ENCODE measurements at regions not wholly inside any gene's neighbourhood (a gene's known extent, or its start where the extent isn't known, plus 50 kb on each side); places are given as distances from the start of the nearest gene placed in this dataset.

DNA sequence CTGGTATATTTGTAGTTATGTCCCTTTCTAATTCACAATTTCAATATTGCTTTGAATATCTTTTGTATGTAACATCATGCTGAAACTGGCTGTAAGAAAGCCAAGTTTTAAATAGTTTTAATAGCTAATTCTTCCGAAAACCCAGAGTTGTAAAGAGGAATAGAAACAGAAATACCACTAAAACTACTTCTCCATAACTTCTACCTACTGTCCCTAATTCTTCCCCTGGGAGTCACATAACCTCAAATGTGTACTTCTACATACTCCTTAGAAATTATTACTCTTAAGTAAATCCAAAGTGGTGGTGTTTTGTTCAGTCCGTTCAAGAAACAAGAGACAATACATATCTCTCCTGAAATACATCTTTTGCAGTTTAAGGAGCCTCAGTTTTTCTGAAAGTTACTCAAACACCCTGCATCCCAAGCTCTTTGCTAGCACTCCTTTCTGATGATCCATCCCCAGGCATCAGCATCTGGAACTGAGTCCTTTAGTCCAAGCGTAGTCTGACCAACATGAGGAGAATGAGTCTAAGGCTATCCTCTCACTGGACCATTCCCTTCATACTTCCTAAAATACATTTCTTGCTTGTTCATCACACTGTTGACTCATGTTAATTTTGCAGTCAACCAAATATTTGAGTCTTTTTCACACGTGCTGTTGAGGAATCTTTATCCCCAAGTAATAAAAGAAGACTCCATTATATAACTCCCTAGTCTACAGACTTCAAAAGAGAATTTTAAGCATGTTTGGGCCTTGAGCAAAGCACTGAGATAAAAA is 214.3 kb upstream of the NUDT4 start:
- DNase-seq (no peak), ATAC-seq (no peak)
- intact Hi-C loops (cut with micrococcal nuclease) = no loop called here

DNA sequence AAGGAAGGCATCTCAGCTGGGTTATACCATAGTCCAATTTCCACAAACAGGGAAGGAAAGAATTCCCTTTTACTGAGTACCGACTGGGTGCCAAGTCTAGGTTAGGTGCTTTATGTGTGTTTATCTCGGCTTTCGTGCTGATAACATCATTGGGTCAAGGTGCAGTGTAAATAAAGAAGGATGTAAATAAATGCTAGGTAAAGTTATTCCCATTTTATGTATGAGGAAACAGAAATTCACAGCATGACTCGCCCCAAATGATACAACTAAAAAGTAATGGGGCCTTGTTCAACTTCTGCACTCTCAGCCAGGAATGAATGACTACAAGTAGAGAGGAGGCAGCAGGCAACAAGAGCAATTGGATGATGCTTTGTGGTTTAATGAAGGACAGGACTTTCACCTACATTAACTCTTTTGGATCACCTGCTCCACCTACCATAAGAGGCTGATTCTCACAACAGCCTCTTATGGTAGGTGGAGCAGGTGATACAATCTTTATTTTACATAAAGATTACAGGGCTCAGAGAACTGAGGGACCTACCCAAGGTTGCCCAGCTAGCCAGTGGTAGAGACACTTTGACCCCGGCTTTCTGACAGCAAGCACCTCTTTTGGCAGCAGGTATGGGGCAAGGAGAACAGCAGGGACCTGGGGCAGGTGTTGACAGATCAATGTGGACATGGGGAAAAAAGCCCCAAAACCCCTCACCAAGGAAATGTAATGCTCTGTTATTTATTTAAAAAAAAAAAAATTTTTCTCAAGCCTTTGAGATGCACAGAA is 213.4 kb upstream of the NUDT4 start:
- no peak for ATAC-seq
- DNase-seq = no peak
- intact Hi-C loops (cut with micrococcal nuclease) = no loop called here

DNA sequence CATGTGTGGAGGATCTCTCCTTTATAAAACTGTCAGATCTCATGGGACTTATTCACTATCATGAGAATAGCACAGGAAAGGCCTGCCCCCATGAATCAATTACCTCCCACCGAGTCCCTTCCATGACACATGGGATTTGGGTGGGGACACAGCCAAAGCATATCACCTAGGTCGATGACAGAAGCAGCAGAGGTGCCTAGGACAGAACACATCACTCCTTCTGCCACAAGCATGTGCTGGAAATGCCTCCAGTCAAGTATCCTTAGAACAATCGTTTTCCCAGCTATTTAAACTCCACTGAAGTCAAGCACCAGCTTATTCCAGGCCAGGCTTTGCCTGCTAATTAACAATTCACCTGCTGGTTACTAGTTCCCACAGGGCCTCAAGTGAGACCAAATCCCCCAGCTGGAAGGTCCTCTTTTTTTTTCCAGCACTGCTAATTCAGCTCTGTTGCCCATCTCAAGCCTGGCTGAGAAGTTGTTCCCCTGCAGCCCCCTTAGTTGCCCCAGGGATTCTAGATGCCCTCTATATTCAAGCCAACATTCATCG is 212.3 kb upstream of the NUDT4 start:
- ATAC-seq (peak; percentile 55), DNase-seq (no peak)
- intact Hi-C loops (cut with micrococcal nuclease) = no loop called here

DNA sequence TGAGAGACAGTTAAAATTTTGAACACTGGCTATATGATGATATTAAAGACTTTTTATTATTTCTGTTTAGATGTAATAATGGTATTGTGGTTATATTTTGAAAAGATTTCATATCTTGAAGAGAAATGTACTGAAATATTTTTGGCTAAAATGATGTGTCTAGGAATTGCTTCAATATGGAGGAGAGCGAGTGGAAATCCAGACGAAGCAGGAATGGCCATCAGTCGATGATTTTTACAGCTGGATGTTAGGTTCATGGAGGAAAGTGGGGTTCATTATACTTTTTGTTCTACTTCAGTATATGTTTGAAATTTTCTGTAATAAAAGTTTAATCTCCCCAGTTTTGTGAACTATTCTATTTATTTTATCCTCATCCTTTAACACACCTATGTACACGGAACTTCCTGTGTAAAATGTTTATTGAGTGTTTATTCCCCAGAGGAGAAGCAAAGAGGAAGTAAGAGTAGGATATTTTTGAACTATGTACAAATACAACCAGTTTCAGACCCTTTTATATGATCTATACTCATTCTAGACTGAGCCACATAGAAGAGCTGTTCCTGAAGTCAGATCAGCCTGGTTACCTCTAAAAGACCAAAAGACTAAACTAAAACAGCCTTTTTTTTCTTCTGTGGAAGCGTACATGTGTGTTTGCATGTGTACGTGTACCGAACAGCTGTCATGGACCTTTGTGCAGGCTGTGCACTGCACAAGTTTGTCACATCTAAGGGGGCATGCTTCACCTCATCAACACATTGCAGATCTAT is 211.0 kb upstream of the NUDT4 start:
- no peak for ATAC-seq
- DNase-seq = no peak

DNA sequence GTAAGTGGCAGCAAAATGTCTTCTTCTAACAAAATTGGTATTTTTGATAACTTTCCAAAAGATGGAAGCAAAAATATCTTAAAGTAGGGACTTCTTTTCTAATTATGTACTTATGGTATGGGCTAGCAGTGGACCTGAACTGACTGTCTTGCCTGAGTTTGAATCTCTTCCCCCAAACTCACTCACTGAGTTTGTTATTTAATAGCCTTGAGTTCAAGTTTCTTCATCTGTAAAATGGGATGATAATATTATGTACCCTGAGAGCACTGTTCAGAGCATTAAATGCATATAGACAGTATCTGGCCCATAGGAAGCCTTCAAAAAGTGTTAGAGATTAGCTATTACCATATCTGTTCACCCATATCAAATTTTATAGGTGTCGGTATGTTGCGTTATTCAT is 210.4 kb upstream of the NUDT4 start:
- DNase-seq (no peak), ATAC-seq (no peak)
- intact Hi-C loops (cut with micrococcal nuclease) = no loop called here

More for the DNA sequence above, 211.0 kb upstream of the NUDT4 start:
- intact Hi-C loops (cut with micrococcal nuclease) = no loop called here

DNA sequence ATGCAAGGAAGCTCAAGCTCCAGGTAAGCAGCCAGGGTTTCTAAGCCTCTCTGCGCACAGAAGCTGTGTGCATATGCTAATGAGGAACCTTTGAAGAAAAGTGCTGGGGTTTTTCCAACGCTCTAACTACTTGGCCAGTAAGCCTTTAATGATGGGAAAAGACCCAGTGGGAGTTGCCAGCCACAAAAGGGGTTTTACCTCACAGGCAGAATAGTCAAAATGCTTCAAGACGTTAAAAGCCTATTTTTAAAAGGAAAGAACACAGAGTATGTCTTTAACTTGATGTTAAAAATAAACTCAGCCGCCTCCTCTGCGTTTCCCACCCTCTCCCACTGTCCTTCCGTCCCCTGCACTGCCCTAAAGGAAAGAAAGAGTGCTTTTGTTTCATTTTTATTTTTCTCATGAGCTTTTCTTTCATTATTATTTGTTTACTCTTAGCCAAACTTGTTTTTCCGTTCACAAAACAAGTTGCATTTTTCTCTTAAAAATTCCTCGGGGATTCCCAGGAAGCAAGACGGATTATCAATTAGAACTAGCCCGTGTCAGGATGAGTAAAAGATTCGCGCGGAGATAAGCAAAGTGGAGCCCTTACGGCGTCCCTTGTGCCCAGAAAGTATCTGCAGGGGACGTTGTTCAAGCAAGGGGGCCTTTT is 209.8 kb upstream of the NUDT4 start:
- peak; percentile 52 for ATAC-seq
- intact Hi-C loops (cut with micrococcal nuclease) = no loop called here
- DNase-seq = no peak

DNA sequence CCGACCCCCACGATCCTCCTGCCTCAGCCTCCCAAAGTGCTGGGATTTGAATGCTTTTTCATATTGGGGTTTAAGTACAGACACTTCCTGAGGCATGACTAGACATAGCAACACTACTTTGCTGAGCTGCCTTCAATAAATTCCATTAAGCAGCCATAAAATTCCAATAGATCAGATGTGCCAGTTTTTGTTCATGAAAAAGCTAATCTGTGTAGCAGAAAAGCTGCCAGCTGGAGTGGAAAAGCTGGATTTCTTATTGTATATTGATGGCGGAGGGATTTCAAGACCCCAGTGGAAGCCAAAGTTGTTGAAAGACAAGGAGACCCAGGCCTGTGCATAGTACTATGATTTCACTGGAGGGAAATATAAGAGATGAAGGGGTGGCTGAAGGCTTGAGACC is 209.0 kb upstream of the NUDT4 start:
- ATAC-seq (no peak), DNase-seq (no peak)

DNA sequence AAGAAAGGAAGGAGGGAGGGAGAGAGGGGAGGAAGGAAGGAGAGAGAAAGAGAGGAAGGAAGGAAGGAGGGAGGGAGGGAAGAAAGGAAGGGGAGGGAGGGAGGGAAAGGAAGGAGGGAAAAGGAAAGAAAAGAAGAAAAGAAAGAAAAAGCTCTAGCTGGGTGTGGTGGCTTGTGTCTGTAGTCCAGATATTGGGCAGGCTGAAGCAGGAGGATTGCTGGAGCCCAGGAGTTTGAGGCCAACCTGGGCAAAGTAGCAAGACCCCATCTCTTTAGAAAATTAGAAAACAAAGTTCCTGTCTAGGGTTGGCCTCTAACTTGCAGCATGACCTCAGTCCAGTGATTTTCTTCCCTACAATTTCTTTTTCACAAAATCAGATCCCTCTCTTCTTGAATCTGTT is 208.2 kb upstream of the NUDT4 start:
- no peak for ATAC-seq
- intact Hi-C loops (cut with micrococcal nuclease) = no loop called here
- DNase-seq = no peak

More for the DNA sequence above, 209.0 kb upstream of the NUDT4 start:
- intact Hi-C loops (cut with micrococcal nuclease) = no loop called here

DNA sequence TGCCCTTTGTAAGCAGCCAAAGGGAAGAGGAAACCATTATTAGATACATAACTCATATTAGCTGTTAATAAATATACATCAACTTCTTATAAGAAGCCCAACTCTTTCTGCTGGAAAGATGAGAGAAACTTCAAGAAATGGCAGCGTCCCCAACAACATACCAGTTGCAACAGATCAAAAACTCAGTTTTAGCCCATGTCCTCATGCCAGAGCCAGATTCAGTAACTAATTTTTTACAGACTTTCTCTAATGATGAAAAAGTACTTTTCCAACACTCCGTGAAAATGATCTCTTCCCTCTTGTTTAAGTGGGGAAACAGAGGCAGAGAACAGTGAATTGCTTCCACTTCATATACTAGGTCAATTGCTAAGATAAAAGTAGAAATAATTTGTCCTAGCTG is 206.8 kb upstream of the NUDT4 start:
- ATAC-seq = no peak
- intact Hi-C loops (cut with micrococcal nuclease) = no loop called here
- DNase-seq = no peak

DNA sequence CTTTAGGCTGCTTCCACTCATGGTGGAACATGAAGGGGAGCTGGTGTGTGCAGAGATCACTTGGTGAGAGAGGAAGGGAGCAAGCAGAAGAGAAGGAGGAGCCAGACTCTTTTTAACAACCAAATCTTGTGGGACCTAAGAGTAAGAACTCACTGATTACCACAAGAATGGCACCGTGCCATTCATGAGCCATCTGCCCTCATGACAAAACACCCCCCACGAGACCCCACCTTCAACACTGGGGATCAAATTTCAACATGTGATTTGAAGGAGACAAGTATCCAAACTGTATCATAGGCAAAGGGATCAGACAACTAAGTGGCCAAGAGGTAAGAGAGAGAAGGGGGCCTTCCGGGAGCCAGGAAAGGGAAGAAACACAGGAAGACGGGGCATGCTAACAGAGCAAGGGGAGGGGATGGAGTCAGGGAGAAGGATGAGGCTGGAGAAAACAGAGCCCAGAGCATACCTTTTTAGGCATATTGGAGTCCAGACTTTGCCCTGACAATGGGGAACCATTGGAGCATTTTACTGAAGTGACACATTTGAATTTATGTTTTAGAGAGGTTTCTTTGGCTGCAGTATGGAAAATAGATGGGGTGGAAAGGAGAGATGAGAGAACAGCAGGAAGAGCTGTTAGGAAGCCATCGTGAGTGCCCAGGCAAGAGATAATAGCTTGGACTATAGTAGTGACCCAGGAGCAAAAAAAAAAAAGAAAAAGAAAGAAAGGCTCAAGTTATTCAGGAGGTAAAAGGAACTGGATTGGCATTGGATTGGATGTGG is 204.4 kb upstream of the NUDT4 start:
- DNase-seq (no peak), ATAC-seq (no peak)
- intact Hi-C loops (cut with micrococcal nuclease) = no loop called here

DNA sequence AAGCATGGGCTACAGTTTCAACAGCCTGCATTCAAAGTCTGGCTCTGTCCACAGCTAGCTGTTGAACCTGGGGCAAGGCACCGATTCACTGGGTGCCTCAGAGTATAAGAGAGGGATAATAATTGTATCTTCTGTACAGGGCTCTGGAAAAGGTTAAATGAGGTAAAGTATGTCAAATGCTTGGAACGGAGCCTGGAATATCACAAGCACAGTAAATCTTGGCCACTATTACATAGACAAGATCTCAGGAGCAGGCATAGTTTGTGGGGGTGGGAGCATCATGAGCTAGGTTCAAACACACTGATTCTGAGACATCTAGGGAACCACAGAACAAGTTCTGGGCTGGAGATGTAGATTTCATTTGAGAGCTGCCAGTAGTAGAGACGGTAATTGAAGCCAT is 203.7 kb upstream of the NUDT4 start:
- intact Hi-C loops (cut with micrococcal nuclease) = no loop called here
- ATAC-seq (peak; percentile 82), DNase-seq (peak; percentile 35)

DNA sequence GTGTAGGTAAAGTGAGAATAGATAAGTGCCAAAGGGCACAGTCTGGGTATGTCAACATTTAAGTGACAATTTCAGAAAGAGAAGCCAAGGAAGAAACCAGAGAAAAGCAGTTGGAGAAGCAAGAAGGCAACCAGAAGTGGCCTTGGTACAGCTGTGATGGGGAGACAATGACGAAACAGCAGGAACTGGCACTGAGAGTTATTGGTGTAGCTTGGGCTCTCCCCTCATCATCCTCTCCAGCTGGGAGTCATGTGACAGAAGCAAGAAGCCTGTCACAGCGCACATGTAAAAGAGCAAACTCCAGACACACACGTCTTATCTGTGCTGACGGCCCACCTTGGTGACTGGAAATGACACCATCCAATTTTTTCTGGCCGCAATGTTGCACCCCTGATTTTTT is 203.3 kb upstream of the NUDT4 start:
- intact Hi-C loops (cut with micrococcal nuclease) = no loop called here
- DNase-seq (no peak), ATAC-seq (peak; percentile 63)

DNA sequence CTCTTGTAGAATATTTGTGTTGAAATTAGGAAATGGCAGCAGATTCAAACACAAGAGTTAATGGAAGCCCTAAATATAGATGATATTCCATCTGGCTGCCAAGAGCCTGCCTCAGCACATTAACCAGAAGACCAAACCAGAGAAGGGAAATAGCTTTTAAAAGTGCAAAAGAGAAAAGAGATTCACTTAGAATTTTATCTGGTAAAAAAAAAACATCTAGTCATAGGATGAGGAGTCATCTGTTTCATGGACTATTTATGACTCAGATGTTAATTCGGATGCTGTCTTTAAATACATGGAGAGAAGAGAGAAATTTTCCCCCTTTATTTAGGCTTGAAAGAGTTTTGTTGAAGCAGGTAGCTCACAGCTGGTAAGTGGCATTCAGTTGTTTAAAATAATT is 201.6 kb upstream of the NUDT4 start:
- no peak for DNase-seq
- intact Hi-C loops (cut with micrococcal nuclease) = no loop called here
- ATAC-seq = peak; percentile 25

DNA sequence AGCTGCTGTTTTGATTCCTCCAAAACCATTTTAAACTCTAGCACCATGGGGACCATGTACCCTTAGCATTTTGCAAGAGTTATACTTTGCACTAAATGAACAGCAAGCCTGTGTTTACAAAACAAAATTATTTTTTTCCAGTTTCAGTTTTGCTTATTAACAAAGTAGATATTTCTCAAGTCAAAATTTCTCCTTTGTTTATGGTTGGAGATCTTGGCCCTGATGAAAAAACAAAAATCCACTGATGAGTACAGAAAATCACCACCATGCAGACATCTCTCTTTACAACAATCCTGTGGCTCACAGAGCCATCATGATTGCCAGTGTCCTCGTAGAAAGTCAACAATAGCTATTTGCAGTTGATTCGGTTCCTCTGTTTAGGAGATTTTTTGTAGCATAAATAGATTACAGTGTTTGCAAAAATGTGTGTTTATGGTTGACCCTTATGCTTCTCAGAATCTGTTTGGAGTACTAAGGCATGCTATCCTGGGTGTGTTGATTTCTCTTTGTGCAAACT is 201.1 kb upstream of the NUDT4 start:
- DNase-seq = no peak
- ATAC-seq = no peak
- intact Hi-C loops (cut with micrococcal nuclease) = no loop called here

DNA sequence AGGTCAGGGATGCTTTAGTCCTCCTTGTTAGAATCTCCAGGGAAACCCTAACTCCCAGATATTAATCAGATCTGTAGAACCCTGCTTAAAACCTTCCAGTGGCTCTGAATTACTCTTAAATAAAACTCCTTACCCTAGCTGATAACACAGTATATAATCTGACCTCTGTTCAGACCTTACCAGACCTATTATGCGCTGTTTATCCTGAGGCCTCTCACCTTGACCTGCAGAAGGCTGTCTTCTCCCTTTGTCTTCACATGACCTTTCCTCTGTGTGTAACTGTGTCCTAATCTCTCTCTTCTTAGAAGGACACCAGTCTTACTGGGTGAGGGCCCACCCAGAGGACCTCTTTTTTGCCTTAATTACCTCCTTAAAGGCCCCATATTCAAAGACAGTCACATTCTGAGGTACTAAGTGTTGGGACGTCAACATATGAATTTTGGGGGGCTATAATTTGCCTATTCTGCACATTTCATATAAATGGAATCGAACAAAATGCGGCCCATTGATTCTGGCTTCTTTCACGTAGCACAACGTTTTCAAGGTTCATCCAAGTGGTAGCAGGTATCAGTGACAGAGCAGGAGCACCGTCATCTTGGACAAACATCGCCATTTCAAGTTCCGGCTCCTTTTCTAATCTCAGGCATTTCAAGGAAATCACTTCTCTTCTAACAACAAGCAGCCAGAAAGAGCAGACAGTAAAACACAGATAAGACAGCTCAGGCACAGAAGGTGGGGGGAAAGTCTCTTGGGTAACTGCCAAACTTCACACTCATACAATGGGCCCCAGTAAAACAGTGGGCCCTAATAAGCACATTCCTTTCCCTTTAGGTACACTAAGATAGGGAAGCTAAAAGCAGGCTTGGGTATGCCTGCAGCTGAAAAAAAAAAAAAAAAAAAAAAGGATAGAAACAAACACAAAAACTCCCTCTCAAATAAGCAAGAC is 200.2 kb upstream of the NUDT4 start:
- no peak for DNase-seq
- intact Hi-C loops (cut with micrococcal nuclease) = no loop called here

DNA sequence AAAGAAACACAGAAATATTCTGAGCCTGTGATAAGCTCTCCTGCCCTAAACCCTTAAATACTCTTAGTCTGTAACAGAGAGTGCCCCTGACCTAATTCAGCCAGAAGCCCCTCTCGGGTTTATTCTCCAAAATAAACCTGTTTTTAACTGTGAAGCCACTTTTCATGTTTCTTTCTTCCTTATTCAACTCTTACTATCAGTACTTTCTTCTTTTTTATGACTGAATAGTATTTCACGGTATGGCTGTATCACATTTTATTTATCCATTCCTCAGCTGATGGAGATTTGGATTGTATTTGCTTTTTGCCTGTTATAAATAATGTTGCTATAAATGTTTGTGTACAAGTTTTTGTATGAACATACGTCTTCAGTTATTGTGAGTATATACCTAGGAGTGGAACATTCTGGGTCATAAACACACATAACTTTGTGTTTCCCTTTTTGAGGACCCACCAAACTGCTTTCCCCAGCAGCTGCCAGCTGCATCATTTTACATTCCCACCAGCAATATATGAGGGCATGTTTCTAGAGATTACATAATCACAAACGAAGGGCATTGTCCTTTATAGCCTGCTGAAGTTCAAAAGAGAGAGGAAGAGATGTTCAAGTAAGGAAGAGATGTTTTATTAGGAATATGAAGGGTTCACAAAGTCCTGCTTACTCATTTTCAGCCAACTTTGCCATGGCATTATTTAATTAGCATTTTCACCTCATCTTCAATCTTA is 199.4 kb upstream of the NUDT4 start:
- ATAC-seq = no peak
- no peak for DNase-seq
- intact Hi-C loops (cut with micrococcal nuclease) = no loop called here

More for the DNA sequence above, 200.2 kb upstream of the NUDT4 start:
- peak; percentile 10 for ATAC-seq

DNA sequence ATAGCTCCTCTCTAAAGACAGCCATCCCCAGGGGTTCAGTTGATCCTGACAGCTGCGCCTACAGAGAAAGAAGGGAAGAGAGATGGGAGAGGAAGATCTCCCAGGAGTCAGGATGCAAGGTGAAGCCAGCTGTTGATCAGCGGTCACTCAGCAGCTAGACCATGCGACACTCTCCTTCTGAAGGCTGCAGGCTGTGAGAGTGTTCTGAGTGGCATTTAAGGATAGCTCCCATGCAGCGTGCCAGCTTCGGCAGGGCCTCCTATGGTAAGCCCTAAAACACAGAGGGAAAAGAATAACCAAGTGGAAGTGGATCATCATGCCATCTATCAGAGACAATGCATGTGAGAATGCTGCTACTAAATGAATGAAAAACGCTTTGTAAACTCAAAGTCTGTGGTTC is 197.9 kb upstream of the NUDT4 start:
- intact Hi-C loops (cut with micrococcal nuclease) = loop anchor here (5.0 kb wide), 1 partner anchor 52 kb away; no protein-coding TSS in a partner anchor
- DNase-seq (peak; percentile 61), ATAC-seq (peak; percentile 44)
